Ishikawa (cell line): ENCODE measurements at regions not wholly inside any gene's neighbourhood (a gene's known extent, or its start where the extent isn't known, plus 50 kb on each side); places are given as distances from the start of the nearest gene placed in this dataset.
A peak's percentile ranks its signal among the peaks of the same experiment; 100 is the strongest.

Experiments used
- CEBPB ChIP-seq: IDR thresholded peaks from 2 replicates; pipeline ENCODE4 v1.6.1; 2012
- CREB1 ChIP-seq: IDR thresholded peaks from 2 replicates; pipeline ENCODE4 v1.6.1; 2012; ENCODE audit warnings: low read depth
- EGR1 ChIP-seq: IDR thresholded peaks from 2 replicates; pipeline ENCODE4 v1.6.1; 2012
- EP300 ChIP-seq: IDR thresholded peaks from 2 replicates; pipeline ENCODE4 v1.6.1; 2012; ENCODE audit warnings: borderline replicate concordance
- FOXM1 ChIP-seq: IDR thresholded peaks from 2 replicates; pipeline ENCODE4 v1.6.1; 2012; ENCODE audit warnings: low read depth, borderline replicate concordance
- MAX ChIP-seq: IDR thresholded peaks from 2 replicates; pipeline ENCODE4 v1.6.1; 2012
- NFIC ChIP-seq: IDR thresholded peaks from 2 replicates; pipeline ENCODE4 v1.6.1; 2012
- RAD21 ChIP-seq: IDR thresholded peaks from 2 replicates; pipeline ENCODE4 v1.6.1; 2012; ENCODE audit warnings: low read depth
- TAF1 ChIP-seq: IDR thresholded peaks from 2 replicates; pipeline ENCODE4 v1.6.1; 2012; ENCODE audit warnings: low read depth, mild to moderate bottlenecking
- TCF12 ChIP-seq: IDR thresholded peaks from 2 replicates; pipeline ENCODE4 v1.6.1; 2012; ENCODE audit warnings: low read depth
- TEAD4 ChIP-seq: IDR thresholded peaks from 2 replicates; pipeline ENCODE4 v1.6.1; 2012
- USF1 ChIP-seq: IDR thresholded peaks from 2 replicates; pipeline ENCODE4 v1.6.1; 2012
- YY1 ChIP-seq: IDR thresholded peaks from 2 replicates; pipeline ENCODE4 v1.6.1; 2012; ENCODE audit warnings: low read depth
- ZBTB7A ChIP-seq: IDR thresholded peaks from 2 replicates; pipeline ENCODE4 v1.6.1; 2012; ENCODE audit warnings: low read depth
- TF ChIP-seq, protein P1 (sequence below): IDR thresholded peaks from 2 replicates; pipeline ENCODE4 v1.6.1; 2012; ENCODE audit warnings: low read depth, mild to moderate bottlenecking

GRCh38 chr17:16878606-16879005 is 93.3 kb downstream of the TNFRSF13B start:
- no peak for TF ChIP-seq NFIC
- TF ChIP-seq MAX = no peak
- no peak for TF ChIP-seq EGR1
- no peak for TF ChIP-seq TEAD4
- no peak for TF ChIP-seq YY1
- TF ChIP-seq EP300 = no peak
- no peak for TF ChIP-seq TCF12
- TF ChIP-seq RAD21 = no peak

GRCh38 chr17:16878084-16878483 is 93.8 kb downstream of the TNFRSF13B start:
- TF ChIP-seq CEBPB (no peak), YY1 (no peak), CREB1 (no peak), MAX (no peak)

DNA sequence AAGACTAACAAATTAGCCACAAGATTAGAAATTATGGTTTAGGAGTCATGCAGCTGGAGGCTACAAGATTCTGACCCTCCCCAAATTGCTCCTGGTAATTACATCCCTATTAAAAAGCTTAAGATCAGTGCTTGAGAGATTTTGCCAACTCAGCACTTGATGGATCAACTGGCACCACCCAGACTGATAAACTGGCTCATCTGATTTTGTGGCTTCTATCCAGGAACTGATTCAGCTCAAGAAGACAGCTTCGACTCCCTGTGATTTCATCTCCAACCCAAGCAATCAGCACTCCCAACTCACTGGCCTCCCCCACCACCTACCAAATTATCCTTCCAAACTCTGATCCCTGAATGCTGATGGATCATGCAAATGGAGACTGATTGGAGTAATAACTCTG is 94.8 kb downstream of the TNFRSF13B start:
- no peak for TF ChIP-seq TAF1
- no peak for TF ChIP-seq TCF12
- TF ChIP-seq YY1 = no peak
- TF ChIP-seq ZBTB7A = no peak
- TF ChIP-seq MAX = no peak
- no peak for TF ChIP-seq CREB1
- no peak for TF ChIP-seq USF1
- TF ChIP-seq NFIC = no peak
- no peak for TF ChIP-seq FOXM1
- no peak for TF ChIP-seq EGR1

DNA sequence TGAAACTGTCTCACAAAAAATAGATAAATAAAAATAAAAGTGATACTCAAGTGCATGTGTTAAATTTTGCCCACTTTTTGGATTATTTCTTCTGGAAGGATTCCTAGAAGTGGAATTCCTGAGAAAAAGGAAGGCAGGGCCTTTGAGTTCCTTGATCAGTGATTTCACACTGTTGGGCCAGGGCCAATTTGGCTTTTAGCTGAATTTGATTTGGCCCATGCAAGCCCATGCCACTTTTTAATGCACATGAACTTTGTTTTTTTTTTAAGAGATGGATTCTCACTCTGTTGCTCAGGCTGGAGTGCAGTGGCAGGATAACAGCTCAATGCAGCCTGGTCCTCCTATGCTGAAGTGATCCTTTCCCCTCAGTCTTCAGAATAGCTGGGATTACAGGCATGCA is 96.3 kb downstream of the TNFRSF13B start:
- no peak for TF ChIP-seq ZBTB7A
- no peak for TF ChIP-seq TAF1
- no peak for TF ChIP-seq TCF12

- no peak for TF ChIP-seq FOXM1
- 0 out of 2 replicates have a peak, but pooled peaks have one; percentile 10 for TF ChIP-seq NFIC
- TF ChIP-seq EGR1 = no peak
- peak; percentile 73 for TF ChIP-seq RAD21
Measured at GRCh38 chr17:16873174-16874035, 98.5 kb downstream of the TNFRSF13B start.

DNA sequence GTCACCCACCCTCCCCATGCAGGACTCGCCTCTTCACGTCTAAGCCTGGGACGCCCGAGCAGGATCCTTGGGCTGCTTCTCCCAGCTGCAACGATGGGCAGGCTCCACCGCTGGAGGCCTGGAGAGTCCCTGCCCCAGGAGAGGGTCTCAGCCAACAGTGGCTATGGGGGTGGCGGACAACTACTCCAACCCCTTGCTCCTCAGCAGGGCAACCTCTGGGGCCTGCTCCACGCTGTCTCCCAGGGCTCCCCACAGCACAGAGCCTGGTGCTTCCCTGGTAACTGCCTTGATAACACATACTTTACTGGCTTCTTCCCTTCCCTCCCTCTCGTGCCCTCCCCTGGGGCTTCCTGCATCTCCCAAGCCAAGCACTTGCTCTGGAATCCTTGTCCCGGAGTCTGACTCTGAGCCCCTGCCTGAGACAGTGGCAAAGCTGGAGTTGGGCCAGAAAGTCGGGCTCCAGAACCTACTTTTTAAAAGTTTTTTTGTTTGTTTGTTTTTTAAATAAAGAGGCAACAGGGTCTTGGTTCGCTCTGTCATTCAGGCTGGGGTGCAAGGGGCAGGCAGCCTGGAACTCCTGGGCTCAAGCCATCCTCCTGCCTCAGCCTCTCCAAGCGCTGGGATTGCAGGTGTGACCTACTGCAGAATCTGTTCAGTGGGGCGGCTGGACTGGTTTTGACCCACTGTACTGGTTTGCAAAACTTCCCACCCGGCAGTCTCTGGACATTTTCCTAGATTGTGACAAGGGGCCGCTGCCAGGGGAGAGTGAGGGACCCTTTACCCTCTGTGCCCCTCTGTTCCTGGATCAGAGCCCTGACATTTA is 99.4 kb downstream of the TNFRSF13B start:
- TF ChIP-seq FOXM1 = no peak
- no peak for TF ChIP-seq RAD21
- TF ChIP-seq, protein P1, sequence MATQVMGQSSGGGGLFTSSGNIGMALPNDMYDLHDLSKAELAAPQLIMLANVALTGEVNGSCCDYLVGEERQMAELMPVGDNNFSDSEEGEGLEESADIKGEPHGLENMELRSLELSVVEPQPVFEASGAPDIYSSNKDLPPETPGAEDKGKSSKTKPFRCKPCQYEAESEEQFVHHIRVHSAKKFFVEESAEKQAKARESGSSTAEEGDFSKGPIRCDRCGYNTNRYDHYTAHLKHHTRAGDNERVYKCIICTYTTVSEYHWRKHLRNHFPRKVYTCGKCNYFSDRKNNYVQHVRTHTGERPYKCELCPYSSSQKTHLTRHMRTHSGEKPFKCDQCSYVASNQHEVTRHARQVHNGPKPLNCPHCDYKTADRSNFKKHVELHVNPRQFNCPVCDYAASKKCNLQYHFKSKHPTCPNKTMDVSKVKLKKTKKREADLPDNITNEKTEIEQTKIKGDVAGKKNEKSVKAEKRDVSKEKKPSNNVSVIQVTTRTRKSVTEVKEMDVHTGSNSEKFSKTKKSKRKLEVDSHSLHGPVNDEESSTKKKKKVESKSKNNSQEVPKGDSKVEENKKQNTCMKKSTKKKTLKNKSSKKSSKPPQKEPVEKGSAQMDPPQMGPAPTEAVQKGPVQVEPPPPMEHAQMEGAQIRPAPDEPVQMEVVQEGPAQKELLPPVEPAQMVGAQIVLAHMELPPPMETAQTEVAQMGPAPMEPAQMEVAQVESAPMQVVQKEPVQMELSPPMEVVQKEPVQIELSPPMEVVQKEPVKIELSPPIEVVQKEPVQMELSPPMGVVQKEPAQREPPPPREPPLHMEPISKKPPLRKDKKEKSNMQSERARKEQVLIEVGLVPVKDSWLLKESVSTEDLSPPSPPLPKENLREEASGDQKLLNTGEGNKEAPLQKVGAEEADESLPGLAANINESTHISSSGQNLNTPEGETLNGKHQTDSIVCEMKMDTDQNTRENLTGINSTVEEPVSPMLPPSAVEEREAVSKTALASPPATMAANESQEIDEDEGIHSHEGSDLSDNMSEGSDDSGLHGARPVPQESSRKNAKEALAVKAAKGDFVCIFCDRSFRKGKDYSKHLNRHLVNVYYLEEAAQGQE = no peak
- no peak for TF ChIP-seq EGR1
- TF ChIP-seq USF1 = no peak
- no peak for TF ChIP-seq NFIC
- TF ChIP-seq TEAD4 = no peak
- TF ChIP-seq CREB1 = no peak
- TF ChIP-seq YY1 = no peak
- no peak for TF ChIP-seq TCF12
- TF ChIP-seq CEBPB = no peak
- TF ChIP-seq MAX = no peak
- no peak for TF ChIP-seq TAF1
- TF ChIP-seq ZBTB7A = no peak
- TF ChIP-seq EP300 = no peak
